A549 (cell line): ENCODE measurements at regions not wholly inside any gene's neighbourhood (a gene's known extent, or its start where the extent isn't known, plus 50 kb on each side); places are given as distances from the start of the nearest gene placed in this dataset.

Experiments
- ATAC-seq, 2 experiments: fragments of 200-7000 bp in 1 of 2; fragments of >200 bp in 1 of 2; cut with Nextera tagmentation in 1 of 2; cut with Tn5 transposase in 1 of 2; 3 replicates each; pipeline versions ENCODE4 v1.8.0 to v1.9.1; 2018 to 2020; ENCODE audit warnings: mild to moderate bottlenecking in 1 of 2, moderate library complexity in 1 of 2
- CTCF ChIA-PET: fragments of 300-600 bp; sonication (Branson Sonifier 250); formaldehyde crosslinking; extraction: SDS; loops from one replicate; lab custom pipeline; 2021; ENCODE audit warnings: antibody characterized with exemption, inconsistent platforms; lab: Yijun Ruan, JAX
- POLR2A ChIA-PET: fragments of 350-600 bp; formaldehyde crosslinking; extraction: SDS; loops from one replicate; lab custom pipeline; 2021; ENCODE audit warnings: antibody characterized with exemption, inconsistent platforms; lab: Yijun Ruan, JAX
- DNase-seq, 2 experiments: peaks; one replicate each; pipeline versions ENCODE4 v3.0.0 to v3.0.0-alpha.2; 2011 to 2016; ENCODE audit warnings: low read depth in 1 of 2, low spot score in 1 of 2
- FAIRE-seq: peaks from 2 replicates; lab custom pipeline; 2011; peaks lifted over from hg19 to GRCh38; lab: Jason Lieb, UNC
- H3K27ac ChIP-seq, 2 experiments: fragments of >200 bp; sonication (Bioruptor Twin); formaldehyde crosslinking; 3 replicates each; pipeline ENCODE4 v1.5.1; 2016 to 2017
- H3K4me1 ChIP-seq: fragments of >200 bp; sonication (Bioruptor Twin); formaldehyde crosslinking; 3 replicates; pipeline ENCODE4 v1.6.1; 2016
- H3K4me2 ChIP-seq: fragments of >200 bp; sonication (Bioruptor Twin); formaldehyde crosslinking; 3 replicates; pipeline ENCODE4 v1.6.1; 2016
- H3K4me3 ChIP-seq: fragments of >200 bp; sonication (Bioruptor Twin); formaldehyde crosslinking; 3 replicates; pipeline ENCODE4 v1.5.1; 2016
- H3K9me3 ChIP-seq: fragments of >200 bp; sonication (Bioruptor Twin); formaldehyde crosslinking; 3 replicates; pipeline ENCODE4 v1.6.1; 2016
- BCL3 ChIP-seq: fragments of >200 bp; sonication (Bioruptor Twin); formaldehyde crosslinking; IDR thresholded peaks from 3 replicates; pipeline ENCODE4 v1.6.1; 2016
- BHLHE40 ChIP-seq: IDR thresholded peaks from 2 replicates; pipeline ENCODE4 v1.6.1; 2012; ENCODE audit warnings: low read depth, low read length, inconsistent platforms
- E2F6 ChIP-seq: IDR thresholded peaks from 2 replicates; pipeline ENCODE4 v1.6.1; 2012; ENCODE audit warnings: low read depth, borderline replicate concordance
- EHF ChIP-seq: fragments of 250-450 bp; sonication (Bioruptor Pico); IDR thresholded peaks from 2 replicates; pipeline ENCODE4 v1.5.0; 2020; ENCODE audit warnings: mild to moderate bottlenecking
- EHMT2 ChIP-seq: fragments of 200-600 bp; sonication (generic); IDR thresholded peaks from 2 replicates; pipeline ENCODE4 v1.6.1; 2016; ENCODE audit warnings: antibody characterized with exemption, low read depth, mild to moderate bottlenecking, moderate library complexity
- ELK1 ChIP-seq: fragments of 150-350 bp; IDR thresholded peaks from 2 replicates; pipeline ENCODE4 v1.6.1; 2014; ENCODE audit warnings: low read depth, mild to moderate bottlenecking, low read length
- HES2 ChIP-seq: fragments of >200 bp; sonication (Bioruptor Twin); formaldehyde crosslinking; IDR thresholded peaks from 2 replicates; pipeline ENCODE4 v1.6.1; 2016
- HOXB13 ChIP-seq: fragments of 250-450 bp; sonication (Bioruptor Pico); IDR thresholded peaks from 2 replicates; pipeline ENCODE4 v1.5.0; 2020; ENCODE audit warnings: low read depth, mild to moderate bottlenecking, moderate library complexity
- KDM1A ChIP-seq: fragments of 200-600 bp; sonication (generic); IDR thresholded peaks from 2 replicates; pipeline ENCODE4 v1.6.1; 2016; ENCODE audit warnings: low read depth, mild to moderate bottlenecking
- KDM5A ChIP-seq: fragments of 200-600 bp; sonication (generic); IDR thresholded peaks from 2 replicates; pipeline ENCODE4 v1.6.1; 2016; ENCODE audit warnings: antibody characterized with exemption, mild to moderate bottlenecking
- MAX ChIP-seq: IDR thresholded peaks from 2 replicates; pipeline ENCODE4 v1.6.1; 2012
- NFE2L2 ChIP-seq: fragments of 150-350 bp; conservative IDR thresholded peaks from 2 replicates; pipeline ENCODE4 v1.6.1; 2014; ENCODE audit warnings: low read length
- NPAS2 ChIP-seq: fragments of 250-450 bp; sonication (Bioruptor Pico); IDR thresholded peaks from 2 replicates; pipeline ENCODE4 v1.8.0; 2022; ENCODE audit warnings: mild to moderate bottlenecking, moderate library complexity, borderline replicate concordance
- PHF8 ChIP-seq: fragments of 200-600 bp; sonication (generic); IDR thresholded peaks from 2 replicates; pipeline ENCODE4 v1.6.1; 2016; ENCODE audit warnings: low read depth, mild to moderate bottlenecking, antibody characterized with exemption, moderate library complexity, borderline replicate concordance
- RFX5 ChIP-seq: fragments of 450-650 bp; IDR thresholded peaks from 2 replicates; pipeline ENCODE4 v1.7.1; 2014; ENCODE audit warnings: antibody characterized with exemption, mild to moderate bottlenecking, moderate library complexity
- RNF2 ChIP-seq: fragments of 200-600 bp; sonication (generic); IDR thresholded peaks from 2 replicates; pipeline ENCODE4 v1.6.1; 2016; ENCODE audit warnings: low read depth, mild to moderate bottlenecking, antibody characterized with exemption, moderate library complexity, borderline replicate concordance
- SMC3 ChIP-seq: fragments of >200 bp; sonication (Bioruptor Twin); formaldehyde crosslinking; IDR thresholded peaks from 3 replicates; pipeline ENCODE4 v1.6.1; 2018; ENCODE audit warnings: inconsistent platforms
- TFCP2L1 ChIP-seq: fragments of 250-450 bp; sonication (Bioruptor Pico); IDR thresholded peaks from 2 replicates; pipeline ENCODE4 v1.5.0; 2021; ENCODE audit warnings: mild to moderate bottlenecking
- USF2 ChIP-seq: fragments of 450-650 bp; IDR thresholded peaks from 2 replicates; pipeline ENCODE4 v1.6.1; 2014; ENCODE audit warnings: antibody characterized with exemption
- ZC3H11A ChIP-seq: fragments of 450-650 bp; IDR thresholded peaks from 2 replicates; pipeline ENCODE4 v1.6.1; 2014; ENCODE audit warnings: antibody characterized with exemption, mild to moderate bottlenecking
- WGBS: methylation state at CpG from one replicate; pipeline ENCODE4 v1.1.6; 2017; ENCODE audit errors: missing lambda C conversion rate; 5-methylcytosine and 5-hydroxymethylcytosine counted together

- Histone ChIP-seq H3K9me3 (no peaks in the 10 kb centered on the region), H3K4me1 (no peaks in the 10 kb centered on the region), H3K4me2 (no peak overlapping the region), H3K4me3 (no peak overlapping the region), H3K27ac (no peak overlapping the region)
- no peak for DNase-seq
- no peak for FAIRE-seq
- CTCF ChIA-PET = no interaction called here
- POLR2A ChIA-PET = no interaction called here
- WGBS = 17% methylated on average over 7 of the region's 7 CpGs
- no peak for ATAC-seq
- no peak for TF ChIP-seq HES2
- no peak for TF ChIP-seq BHLHE40
- TF ChIP-seq USF2 = no peak
- no peak for TF ChIP-seq BCL3
- TF ChIP-seq NFE2L2 = no peak
- TF ChIP-seq PHF8 = no peak
- TF ChIP-seq KDM5A = no peak
Observed at GRCh38 chr1:208628022-208628914, 384.1 kb upstream of the PLXNA2 start.

GRCh38 chr1:208631092-208631491 lies 386.9 kb upstream of the PLXNA2 start:
- ATAC-seq (no peak), FAIRE-seq (no peak)

GRCh38 chr1:208631506-208631905 lies 387.3 kb upstream of the PLXNA2 start:
- H3K4me2 ChIP-seq = no peak overlapping the region
- ChIA-PET CTCF (interaction anchor here (0.6 kb wide), 1 partner anchor 685 kb away, joined by 4 read pairs; no protein-coding TSS in a partner anchor), POLR2A (no interaction called here)
- no peak overlapping the region for H3K4me3 ChIP-seq
- FAIRE-seq (no peak), ATAC-seq (no peak), DNase-seq (no peak)
- no peak overlapping the region for H3K27ac ChIP-seq
- no peaks in the 10 kb centered on the region for H3K9me3 ChIP-seq
- WGBS = 2% methylated on average over 4 of the region's 4 CpGs
- no peaks in the 10 kb centered on the region for H3K4me1 ChIP-seq
- TF ChIP-seq SMC3 = no peak
- TF ChIP-seq EHMT2 = no peak
- no peak for TF ChIP-seq RNF2
- TF ChIP-seq ELK1 = no peak
- TF ChIP-seq EHF (CRISPR knock-in tag) = no peak
- no peak for TF ChIP-seq HOXB13 (CRISPR knock-in tag)
- TF ChIP-seq MAX = no peak
- TF ChIP-seq NPAS2 = no peak
- TF ChIP-seq BCL3 = no peak

More at GRCh38 chr1:208631092-208631491, 386.9 kb upstream of the PLXNA2 start:
- no peak overlapping the region for H3K4me3 ChIP-seq
- ChIA-PET POLR2A (no interaction called here), CTCF (interaction anchor here (0.6 kb wide), 1 partner anchor 686 kb away, joined by 4 read pairs; no protein-coding TSS in a partner anchor)
- no peak overlapping the region for H3K4me2 ChIP-seq
- H3K4me1 ChIP-seq = no peaks in the 10 kb centered on the region
- no peaks in the 10 kb centered on the region for H3K9me3 ChIP-seq
- H3K27ac ChIP-seq = no peak overlapping the region
- DNase-seq = no peak
- WGBS = 32% methylated on average over 8 of the region's 8 CpGs
- TF ChIP-seq RFX5 = no peak
- no peak for TF ChIP-seq ELK1
- TF ChIP-seq TFCP2L1 (CRISPR knock-in tag) = no peak
- no peak for TF ChIP-seq ZC3H11A
- TF ChIP-seq NFE2L2 = no peak
- no peak for TF ChIP-seq E2F6
- TF ChIP-seq KDM1A = no peak
- no peak for TF ChIP-seq USF2
